ENCODE measurements at regions not wholly inside any gene's neighbourhood (a gene's known extent, or its start where the extent isn't known, plus 50 kb on each side); places are given as distances from the start of the nearest gene placed in this dataset.

GRCh38 chr13:104920091-104920490 lies 1615.4 kb downstream of the EFNB2 start:
- WGBS, 2 donors (ENCODE audit: extremely low coverage in 2 of 2, insufficient read length in 2 of 2, insufficient replicate concordance in 1 of 2) = no CpG with 5 or more reads among the region's 4 CpGs
- Histone ChIP-seq H3K23ac (ENCODE audit: low read depth, low read length, poor library complexity) (no peak overlapping the region), H4K91ac (ENCODE audit: low read depth, low read length, poor library complexity) (no peak overlapping the region), H3K14ac (ENCODE audit: low read length) (no peak overlapping the region), H3K27ac (replicated peaks; ENCODE audit: low read length) (no peak overlapping the region), H2BK15ac (ENCODE audit: low read length) (no peak overlapping the region), H2BK12ac (ENCODE audit: low read length) (no peak overlapping the region), H3K9ac (ENCODE audit: low read depth, low read length, poor library complexity) (no peak overlapping the region), H3K9me3 (replicated peaks in 1 of 2; ENCODE audit: control insufficient read depth in 2 of 2, insufficient read depth in 1 of 2, low read depth in 1 of 2, low read length in 2 of 2) (no peaks in the 10 kb centered on the region), H2BK120ac (ENCODE audit: low read depth, low read length) (no peak overlapping the region), H3K4me2 (ENCODE audit: insufficient read depth, low read length, poor library complexity, severe bottlenecking) (no peak overlapping the region), H3K4ac (ENCODE audit: low read length) (no peak overlapping the region), H3K18ac (ENCODE audit: low read length) (no peak overlapping the region), H3K27me3 (ENCODE audit: control insufficient read depth in 3 of 3, insufficient read depth in 3 of 3, low read depth in 1 of 3, low read length in 3 of 3) (no peaks in the 10 kb centered on the region), H3K36me3 (replicated peaks in 1 of 2; ENCODE audit: control insufficient read depth in 2 of 2, insufficient read depth in 2 of 2, low read length in 2 of 2) (no peaks in the 10 kb centered on the region), H3K4me1 (ENCODE audit: control insufficient read depth in 2 of 2, insufficient read depth in 1 of 2, low read depth in 1 of 2, low read length in 2 of 2) (no peaks in the 10 kb centered on the region), H3K4me3 (ENCODE audit: low read length in 2 of 2) (no peak overlapping the region), H2AK5ac (ENCODE audit: low read depth, low read length) (no peak overlapping the region), H4K8ac (ENCODE audit: low read depth, low read length) (no peak overlapping the region), H2AFZ (ENCODE audit: low read length) (no peak overlapping the region), H3K79me1 (ENCODE audit: low read depth, low read length) (no peaks in the 10 kb centered on the region), H2BK5ac (ENCODE audit: low read length) (no peak overlapping the region)
- DNase-seq (ENCODE audit: low spot score) = no peak

DNA sequence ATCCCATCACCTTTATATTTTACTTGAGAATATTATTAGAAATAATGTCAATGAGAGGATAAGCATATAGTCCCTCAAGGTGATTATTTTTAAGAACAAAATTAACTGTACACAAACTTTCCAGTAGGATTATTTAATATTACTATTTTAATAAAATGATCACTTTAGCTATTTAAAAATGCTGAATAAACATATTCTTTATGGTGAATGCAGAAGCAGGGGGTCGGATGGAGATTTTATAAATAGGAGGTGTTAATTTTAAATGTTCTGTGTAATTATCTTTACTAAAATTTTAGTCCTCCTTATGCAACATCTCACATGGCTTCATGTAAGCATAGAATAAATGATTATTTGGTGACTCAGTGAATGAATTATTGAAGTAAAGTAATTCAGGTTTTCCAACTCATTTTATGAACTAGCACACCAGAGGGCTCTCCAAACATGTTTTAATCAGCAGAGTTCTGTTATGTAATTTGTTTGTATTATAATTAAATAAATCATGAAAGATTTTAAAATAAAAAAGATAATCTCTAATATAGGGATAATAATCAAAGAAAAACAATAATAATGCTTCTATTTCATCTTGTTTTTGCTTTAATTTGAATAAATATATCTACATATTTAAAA lies 1635.2 kb downstream of the EFNB2 start:
- no peaks in the 10 kb centered on the region for H3K4me1 ChIP-seq (ENCODE audit: control insufficient read depth in 2 of 2, insufficient read depth in 1 of 2, low read depth in 1 of 2, low read length in 2 of 2)
- H3K4me2 ChIP-seq (ENCODE audit: insufficient read depth, low read length, poor library complexity, severe bottlenecking) = no peak overlapping the region
- H2BK15ac ChIP-seq (ENCODE audit: low read length) = no peak overlapping the region
- no peak overlapping the region for H2AFZ ChIP-seq (ENCODE audit: low read length)
- H3K27me3 ChIP-seq (ENCODE audit: control insufficient read depth in 3 of 3, insufficient read depth in 3 of 3, low read depth in 1 of 3, low read length in 3 of 3) = no peaks in the 10 kb centered on the region
- no peak overlapping the region for H3K4me3 ChIP-seq (ENCODE audit: low read length in 2 of 2)
- H2BK120ac ChIP-seq (ENCODE audit: low read depth, low read length) = no peak overlapping the region
- WGBS, 2 donors (ENCODE audit: extremely low coverage in 2 of 2, insufficient read length in 2 of 2, insufficient replicate concordance in 1 of 2) = no CpG with 5 or more reads among the region's 1 CpG
- no peak overlapping the region for H2AK5ac ChIP-seq (ENCODE audit: low read depth, low read length)
- H3K9ac ChIP-seq (ENCODE audit: low read depth, low read length, poor library complexity) = no peak overlapping the region
- no peaks in the 10 kb centered on the region for H3K9me3 ChIP-seq (replicated peaks in 1 of 2; ENCODE audit: control insufficient read depth in 2 of 2, insufficient read depth in 1 of 2, low read depth in 1 of 2, low read length in 2 of 2)
- no peak overlapping the region for H3K23ac ChIP-seq (ENCODE audit: low read depth, low read length, poor library complexity)
- no peaks in the 10 kb centered on the region for H3K79me1 ChIP-seq (ENCODE audit: low read depth, low read length)
- DNase-seq (ENCODE audit: low spot score) = no peak
- no peak overlapping the region for H4K91ac ChIP-seq (ENCODE audit: low read depth, low read length, poor library complexity)
- H4K8ac ChIP-seq (ENCODE audit: low read depth, low read length) = no peak overlapping the region
- no peaks in the 10 kb centered on the region for H3K36me3 ChIP-seq (replicated peaks in 1 of 2; ENCODE audit: control insufficient read depth in 2 of 2, insufficient read depth in 2 of 2, low read length in 2 of 2)
- no peak overlapping the region for H3K27ac ChIP-seq (replicated peaks; ENCODE audit: low read length)
- H2BK5ac ChIP-seq (ENCODE audit: low read length) = no peak overlapping the region
- no peak overlapping the region for H2BK12ac ChIP-seq (ENCODE audit: low read length)
- no peak overlapping the region for H3K14ac ChIP-seq (ENCODE audit: low read length)
- H3K18ac ChIP-seq (ENCODE audit: low read length) = no peak overlapping the region
- no peak overlapping the region for H3K4ac ChIP-seq (ENCODE audit: low read length)

- Histone ChIP-seq H3K9me3 (replicated peaks in 1 of 2; ENCODE audit: control insufficient read depth in 2 of 2, insufficient read depth in 1 of 2, low read depth in 1 of 2, low read length in 2 of 2) (no peaks in the 10 kb centered on the region), H4K91ac (ENCODE audit: low read depth, low read length, poor library complexity) (no peak overlapping the region)
Measured at GRCh38 chr13:104898484-104898883, 1637.0 kb downstream of the EFNB2 start.

DNA sequence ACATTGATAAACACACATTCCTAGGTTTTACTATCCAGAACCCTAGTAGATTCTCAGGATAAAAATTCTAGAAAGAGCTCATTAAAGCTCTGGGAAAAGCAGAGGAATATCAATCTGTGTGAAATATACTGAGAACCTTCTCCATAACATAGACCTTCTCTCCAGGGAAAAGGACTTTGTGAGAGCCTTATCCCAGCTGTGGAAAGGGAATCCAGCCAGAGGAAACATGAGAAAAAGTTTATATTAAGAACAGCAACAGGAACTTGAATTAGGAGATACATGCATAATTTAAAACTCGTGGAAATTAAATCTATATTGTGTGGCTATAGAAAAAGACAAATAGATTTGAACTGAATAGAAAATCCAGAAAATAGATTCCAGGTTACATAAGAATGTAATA lies 1639.9 kb downstream of the EFNB2 start:
- H2AK5ac ChIP-seq (ENCODE audit: low read depth, low read length) = no peak overlapping the region
- no peak overlapping the region for H3K27ac ChIP-seq (replicated peaks; ENCODE audit: low read length)
- no peak overlapping the region for H3K23ac ChIP-seq (ENCODE audit: low read depth, low read length, poor library complexity)
- no peaks in the 10 kb centered on the region for H3K79me1 ChIP-seq (ENCODE audit: low read depth, low read length)
- H2BK5ac ChIP-seq (ENCODE audit: low read length) = no peak overlapping the region
- H2BK120ac ChIP-seq (ENCODE audit: low read depth, low read length) = no peak overlapping the region
- no peak overlapping the region for H3K14ac ChIP-seq (ENCODE audit: low read length)
- no peaks in the 10 kb centered on the region for H3K9me3 ChIP-seq (replicated peaks in 1 of 2; ENCODE audit: control insufficient read depth in 2 of 2, insufficient read depth in 1 of 2, low read depth in 1 of 2, low read length in 2 of 2)
- H2BK15ac ChIP-seq (ENCODE audit: low read length) = no peak overlapping the region
- H2BK12ac ChIP-seq (ENCODE audit: low read length) = no peak overlapping the region
- WGBS, 2 donors (ENCODE audit: extremely low coverage in 2 of 2, insufficient read length in 2 of 2, insufficient replicate concordance in 1 of 2) = no CpG with 5 or more reads among the region's 1 CpG
- H3K4me1 ChIP-seq (ENCODE audit: control insufficient read depth in 2 of 2, insufficient read depth in 1 of 2, low read depth in 1 of 2, low read length in 2 of 2) = no peaks in the 10 kb centered on the region
- H3K27me3 ChIP-seq (ENCODE audit: control insufficient read depth in 3 of 3, insufficient read depth in 3 of 3, low read depth in 1 of 3, low read length in 3 of 3) = no peaks in the 10 kb centered on the region
- H3K4me2 ChIP-seq (ENCODE audit: insufficient read depth, low read length, poor library complexity, severe bottlenecking) = no peak overlapping the region
- no peak overlapping the region for H3K4me3 ChIP-seq (ENCODE audit: low read length in 2 of 2)
- no peak overlapping the region for H4K91ac ChIP-seq (ENCODE audit: low read depth, low read length, poor library complexity)
- no peak overlapping the region for H2AFZ ChIP-seq (ENCODE audit: low read length)
- H3K9ac ChIP-seq (ENCODE audit: low read depth, low read length, poor library complexity) = no peak overlapping the region
- H3K4ac ChIP-seq (ENCODE audit: low read length) = no peak overlapping the region
- H3K36me3 ChIP-seq (replicated peaks in 1 of 2; ENCODE audit: control insufficient read depth in 2 of 2, insufficient read depth in 2 of 2, low read length in 2 of 2) = no peaks in the 10 kb centered on the region
- H4K8ac ChIP-seq (ENCODE audit: low read depth, low read length) = no peak overlapping the region
- DNase-seq (ENCODE audit: low spot score) = no peak
- no peak overlapping the region for H3K18ac ChIP-seq (ENCODE audit: low read length)

More at GRCh38 chr13:104898484-104898883, 1637.0 kb downstream of the EFNB2 start:
- no peak overlapping the region for H4K8ac ChIP-seq (ENCODE audit: low read depth, low read length)
- H3K4ac ChIP-seq (ENCODE audit: low read length) = no peak overlapping the region
- H3K23ac ChIP-seq (ENCODE audit: low read depth, low read length, poor library complexity) = no peak overlapping the region
- no peak for DNase-seq (ENCODE audit: low spot score)
- H3K27ac ChIP-seq (replicated peaks; ENCODE audit: low read length) = no peak overlapping the region
- no peaks in the 10 kb centered on the region for H3K4me1 ChIP-seq (ENCODE audit: control insufficient read depth in 2 of 2, insufficient read depth in 1 of 2, low read depth in 1 of 2, low read length in 2 of 2)
- H2BK120ac ChIP-seq (ENCODE audit: low read depth, low read length) = no peak overlapping the region
- no peak overlapping the region for H3K4me2 ChIP-seq (ENCODE audit: insufficient read depth, low read length, poor library complexity, severe bottlenecking)
- no peaks in the 10 kb centered on the region for H3K36me3 ChIP-seq (replicated peaks in 1 of 2; ENCODE audit: control insufficient read depth in 2 of 2, insufficient read depth in 2 of 2, low read length in 2 of 2)
- no peak overlapping the region for H3K9ac ChIP-seq (ENCODE audit: low read depth, low read length, poor library complexity)
- no peak overlapping the region for H2AFZ ChIP-seq (ENCODE audit: low read length)
- H2BK15ac ChIP-seq (ENCODE audit: low read length) = no peak overlapping the region
- H3K4me3 ChIP-seq (ENCODE audit: low read length in 2 of 2) = no peak overlapping the region
- H2AK5ac ChIP-seq (ENCODE audit: low read depth, low read length) = no peak overlapping the region
- H3K79me1 ChIP-seq (ENCODE audit: low read depth, low read length) = no peaks in the 10 kb centered on the region
- no peak overlapping the region for H3K14ac ChIP-seq (ENCODE audit: low read length)
- no peak overlapping the region for H2BK12ac ChIP-seq (ENCODE audit: low read length)
- no peaks in the 10 kb centered on the region for H3K27me3 ChIP-seq (ENCODE audit: control insufficient read depth in 3 of 3, insufficient read depth in 3 of 3, low read depth in 1 of 3, low read length in 3 of 3)
- no peak overlapping the region for H2BK5ac ChIP-seq (ENCODE audit: low read length)
- WGBS, 2 donors (ENCODE audit: extremely low coverage in 2 of 2, insufficient read length in 2 of 2, insufficient replicate concordance in 1 of 2) = 100% methylated on average over 1 of the region's 3 CpGs
- no peak overlapping the region for H3K18ac ChIP-seq (ENCODE audit: low read length)

Data from neuronal stem cell (in vitro differentiated cells).